ENCODE measurements at regions not wholly inside any gene's neighbourhood (a gene's known extent, or its start where the extent isn't known, plus 50 kb on each side); places are given as distances from the start of the nearest gene placed in this dataset.

DNA sequence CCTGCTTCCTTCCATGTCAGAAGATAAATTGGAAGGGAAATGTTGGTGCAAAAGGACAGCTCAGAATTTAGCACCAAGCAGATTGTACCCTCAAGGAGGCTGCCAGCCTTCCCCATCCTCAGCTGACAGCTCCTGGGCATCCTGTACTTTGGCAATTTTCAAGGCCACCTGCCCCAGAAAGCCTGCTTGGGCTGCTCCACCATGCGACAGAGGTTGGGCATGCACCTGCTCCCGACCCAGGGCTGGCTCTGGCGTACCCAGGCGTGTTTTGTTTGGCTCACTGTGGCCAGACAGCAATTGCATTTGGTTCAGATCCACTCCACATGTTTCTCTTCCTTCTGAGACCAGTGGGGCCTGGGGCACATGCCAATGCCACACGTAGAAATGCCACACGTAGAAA lies 547.8 kb downstream of the NPHP4 start:
- peak in 3 of 7 experiments; percentile 9 to 34 (median 21) for TF ChIP-seq CTCF (IDR thresholded peaks at IDR 0.05)
- no peak for TF ChIP-seq POLR2A (IDR thresholded peaks at IDR 0.05)

Data from body of pancreas (tissue), 4 donors.